Activated CD4-positive, alpha-beta T cell treated with anti-CD3 and anti-CD28 coated beads, Interleukin-2, amount 50 U/mL, for 16 hours (primary cell): ENCODE measurements at regions not wholly inside any gene's neighbourhood (a gene's known extent, or its start where the extent isn't known, plus 50 kb on each side); places are given as distances from the start of the nearest gene placed in this dataset.
"Not testable (repeated sequence)": the region's sequence is repeated elsewhere in the genome, so short reads cannot be mapped to it uniquely, and the experiment has no call there.

Experiments
- DNase-seq: peaks from one replicate; pipeline ENCODE4 v3.0.0-alpha.2; 2020

DNA sequence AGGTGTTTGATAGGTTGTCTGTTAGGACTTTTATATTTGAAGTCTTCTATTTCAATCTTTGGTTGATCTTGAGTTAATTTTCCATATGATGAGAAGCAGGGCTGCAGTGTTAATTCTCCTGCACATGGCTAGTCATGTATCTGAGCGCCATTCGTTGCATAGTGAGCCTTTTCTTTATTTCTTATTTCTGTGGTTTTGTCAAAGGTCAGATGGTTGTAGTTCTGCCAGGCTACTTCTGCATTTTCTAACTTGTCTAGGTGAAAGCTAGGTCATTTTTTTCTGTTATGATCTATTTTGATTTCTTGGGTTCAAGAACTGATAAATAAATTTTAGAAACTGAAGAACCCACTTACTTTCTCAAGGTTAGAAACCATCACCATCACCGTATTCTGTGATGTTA lies 56.7 kb downstream of the CCDC74A start:
- no peak for DNase-seq

- DNase-seq: no peak
Measured at GRCh38 chr2:131584940-131585339, 57.3 kb downstream of the CCDC74A start.

DNA sequence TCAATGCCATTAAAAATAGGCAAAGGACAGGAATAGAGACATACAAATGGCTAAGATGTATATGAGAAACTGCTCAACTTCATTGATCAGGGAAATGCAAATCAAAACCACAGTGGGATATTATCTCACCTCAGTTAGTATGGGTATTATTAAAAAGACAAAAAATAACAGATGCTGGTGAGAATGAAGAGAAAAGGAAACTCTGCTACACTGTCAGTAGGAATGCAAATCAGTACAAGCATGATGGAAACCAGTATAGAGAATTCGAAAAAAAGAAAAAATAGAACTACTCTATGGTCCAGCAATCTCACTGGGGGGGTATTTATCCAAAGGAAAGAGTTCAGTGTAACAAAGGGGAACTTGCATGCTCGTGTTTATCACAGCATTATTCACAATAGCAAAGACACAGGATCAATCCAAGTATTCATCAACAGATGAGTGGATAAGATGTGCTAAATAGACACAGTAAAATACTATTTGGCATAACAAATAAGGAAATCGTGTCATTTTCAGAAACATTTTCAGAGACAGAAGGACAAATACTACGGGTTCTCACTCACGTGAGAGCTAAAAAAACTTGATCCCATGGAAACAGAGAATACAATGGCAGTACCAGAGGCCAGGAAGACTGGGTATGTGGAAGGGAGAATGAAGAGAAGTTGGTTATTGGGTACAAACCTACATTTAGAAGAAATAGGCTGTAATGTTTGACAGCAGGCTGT lies 60.6 kb downstream of the CCDC74A start:
- no peak for DNase-seq

GRCh38 chr2:131589126-131589525 lies 61.4 kb downstream of the CCDC74A start:
- not testable (repeated sequence) for DNase-seq

DNA sequence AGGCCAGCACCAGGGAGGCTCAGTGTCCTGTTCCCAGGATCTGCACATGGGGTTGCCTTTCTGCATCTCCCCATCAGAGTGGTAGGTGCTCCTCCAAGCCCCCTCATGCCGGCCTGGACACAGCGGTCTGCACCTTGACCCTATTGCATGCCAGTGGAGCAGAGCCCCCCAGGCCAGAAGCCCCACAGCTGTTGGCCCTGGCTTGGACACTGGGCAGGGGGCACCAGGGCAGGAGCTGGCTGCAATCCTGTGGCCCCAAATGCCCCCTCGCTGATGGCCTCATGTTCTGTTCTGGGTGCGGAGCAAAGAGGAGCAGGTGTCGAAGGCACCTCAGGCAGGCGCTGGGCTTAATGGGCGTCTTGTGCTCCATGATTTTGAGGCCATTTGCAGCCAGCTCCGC lies 62.7 kb downstream of the CCDC74A start:
- DNase-seq: no peak

- DNase-seq: no peak
Measured at GRCh38 chr2:131590896-131591295, 63.2 kb downstream of the CCDC74A start.

GRCh38 chr2:131596561-131596960 lies 68.9 kb downstream of the CCDC74A start:
- not testable (repeated sequence) for DNase-seq

- not testable (repeated sequence) for DNase-seq
Measured at GRCh38 chr2:131602444-131602843, 74.8 kb downstream of the CCDC74A start.

- not testable (repeated sequence) for DNase-seq
Measured at GRCh38 chr2:131604652-131605051, 77.0 kb downstream of the CCDC74A start.

DNA sequence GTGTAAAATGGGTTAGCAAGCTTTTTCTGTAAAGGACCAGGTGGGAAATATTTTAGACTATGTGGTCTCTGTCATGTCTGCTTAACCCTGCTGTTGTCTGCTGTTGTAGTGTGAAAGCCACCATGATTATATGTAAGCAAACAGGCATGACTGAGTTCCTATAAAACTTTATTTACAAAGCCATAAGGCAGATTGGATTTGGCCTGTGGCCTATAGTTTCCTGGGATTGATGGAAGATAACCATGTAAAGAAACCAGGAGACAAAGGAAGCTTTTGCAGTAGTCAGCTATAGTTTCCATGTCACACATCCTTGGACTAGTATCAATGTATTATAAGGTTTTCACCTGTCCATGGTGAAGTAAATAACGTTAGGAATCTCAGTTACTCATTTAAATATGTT lies 78.7 kb downstream of the CCDC74A start:
- not testable (repeated sequence) for DNase-seq

DNA sequence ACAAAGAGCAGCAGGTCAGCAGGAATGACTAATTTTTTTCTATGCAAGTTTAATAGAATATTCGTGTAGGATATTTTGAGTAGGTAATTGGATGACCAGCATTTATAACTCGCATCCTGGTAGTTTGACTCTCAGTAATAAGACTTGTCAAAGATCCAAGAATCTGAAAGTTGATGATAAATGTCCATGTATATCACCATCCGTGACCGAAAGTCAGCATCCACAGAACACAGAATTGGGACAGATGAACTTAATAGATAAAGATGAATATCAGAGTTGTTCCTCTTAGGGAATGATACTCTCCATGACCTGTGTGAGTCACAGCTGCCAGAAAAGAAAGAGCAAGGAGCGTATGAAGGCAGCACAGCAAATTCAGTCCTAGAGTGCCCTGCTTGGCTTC lies 79.4 kb downstream of the CCDC74A start:
- not testable (repeated sequence) for DNase-seq

DNA sequence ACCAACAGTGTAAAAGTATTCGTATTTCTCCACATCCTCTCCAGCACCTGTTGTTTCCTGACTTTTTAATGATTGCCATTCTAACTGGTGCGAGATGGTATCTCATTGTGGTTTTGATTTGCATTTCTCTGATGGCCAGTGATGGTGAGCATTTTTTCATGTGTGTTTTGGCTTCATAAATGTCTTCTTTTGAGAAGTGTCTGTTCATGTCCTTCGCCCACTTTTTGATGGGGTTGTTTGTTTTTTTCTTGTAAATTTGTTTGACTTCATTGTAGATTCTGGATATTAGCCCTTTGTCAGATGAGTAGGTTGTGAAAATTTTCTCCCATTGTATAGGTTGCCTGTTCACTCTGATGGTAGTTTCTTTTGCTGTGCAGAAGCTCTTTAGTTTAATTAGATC lies 86.9 kb downstream of the CCDC74A start:
- DNase-seq: not testable (repeated sequence)

- not testable (repeated sequence) for DNase-seq
Measured at GRCh38 chr2:131618320-131618719, 90.6 kb downstream of the CCDC74A start.

- not testable (repeated sequence) for DNase-seq
Measured at GRCh38 chr2:131622874-131623273, 95.2 kb downstream of the CCDC74A start.

GRCh38 chr2:131626011-131626410 lies 98.3 kb downstream of the CCDC74A start:
- DNase-seq: not testable (repeated sequence)

GRCh38 chr2:131626565-131626964 lies 98.9 kb downstream of the CCDC74A start:
- DNase-seq: not testable (repeated sequence)

- not testable (repeated sequence) for DNase-seq
Measured at GRCh38 chr2:131627777-131628176, 100.1 kb downstream of the CCDC74A start.

DNA sequence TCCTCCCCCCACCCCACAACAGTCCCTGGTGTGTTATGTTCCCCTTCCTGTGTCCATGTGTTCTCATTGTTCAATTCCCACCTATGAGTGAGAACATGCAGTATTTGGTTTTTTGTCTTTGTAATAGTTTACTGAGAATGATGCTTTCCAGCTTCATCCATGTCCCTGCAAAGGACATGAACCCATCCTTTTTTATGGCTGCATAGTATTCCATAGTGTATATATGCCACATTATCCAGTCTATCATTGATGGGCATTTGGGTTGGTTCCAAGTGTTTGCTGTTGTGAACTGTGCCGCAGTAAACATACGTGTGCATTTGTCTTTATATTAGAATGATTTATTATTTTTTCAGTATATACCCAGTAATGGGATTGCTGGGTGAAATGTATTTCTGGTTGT lies 104.0 kb downstream of the CCDC74A start:
- DNase-seq: not testable (repeated sequence)

DNA sequence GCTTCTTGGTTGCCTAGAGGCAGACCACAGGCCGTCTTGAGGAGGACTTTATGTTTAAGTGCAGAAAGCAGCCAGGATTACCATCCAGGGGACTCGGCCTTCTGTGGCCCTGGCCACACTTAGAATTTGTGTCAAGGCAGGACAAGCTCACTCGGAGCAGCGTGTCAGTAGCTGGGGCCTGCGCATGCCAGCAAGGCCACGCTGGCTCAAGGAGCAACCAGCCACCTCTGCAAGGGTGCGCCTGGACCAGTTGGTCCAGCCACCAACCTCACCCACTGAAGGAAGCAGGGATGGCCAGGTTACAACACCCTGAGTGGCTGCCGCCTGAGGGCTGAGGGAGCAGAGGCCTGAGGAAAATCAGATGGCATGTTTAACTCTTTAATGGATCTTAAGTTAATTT lies 105.7 kb downstream of the CCDC74A start:
- not testable (repeated sequence) for DNase-seq

- not testable (repeated sequence) for DNase-seq
Measured at GRCh38 chr2:131633827-131634695, 106.4 kb downstream of the CCDC74A start.

GRCh38 chr2:131635611-131636010 lies 107.9 kb downstream of the CCDC74A start:
- DNase-seq: no peak

GRCh38 chr2:131636704-131637308 lies 109.1 kb downstream of the CCDC74A start:
- DNase-seq: not testable (repeated sequence)

GRCh38 chr2:131639001-131639620 lies 111.4 kb downstream of the CCDC74A start:
- DNase-seq: not testable (repeated sequence)
